ENCODE measurements at regions not wholly inside any gene's neighbourhood (a gene's known extent, or its start where the extent isn't known, plus 50 kb on each side); places are given as distances from the start of the nearest gene placed in this dataset.

- no peak overlapping the region for H3K4me3 ChIP-seq (ENCODE audit: low read depth, low read length)
- TF ChIP-seq, protein P1, sequence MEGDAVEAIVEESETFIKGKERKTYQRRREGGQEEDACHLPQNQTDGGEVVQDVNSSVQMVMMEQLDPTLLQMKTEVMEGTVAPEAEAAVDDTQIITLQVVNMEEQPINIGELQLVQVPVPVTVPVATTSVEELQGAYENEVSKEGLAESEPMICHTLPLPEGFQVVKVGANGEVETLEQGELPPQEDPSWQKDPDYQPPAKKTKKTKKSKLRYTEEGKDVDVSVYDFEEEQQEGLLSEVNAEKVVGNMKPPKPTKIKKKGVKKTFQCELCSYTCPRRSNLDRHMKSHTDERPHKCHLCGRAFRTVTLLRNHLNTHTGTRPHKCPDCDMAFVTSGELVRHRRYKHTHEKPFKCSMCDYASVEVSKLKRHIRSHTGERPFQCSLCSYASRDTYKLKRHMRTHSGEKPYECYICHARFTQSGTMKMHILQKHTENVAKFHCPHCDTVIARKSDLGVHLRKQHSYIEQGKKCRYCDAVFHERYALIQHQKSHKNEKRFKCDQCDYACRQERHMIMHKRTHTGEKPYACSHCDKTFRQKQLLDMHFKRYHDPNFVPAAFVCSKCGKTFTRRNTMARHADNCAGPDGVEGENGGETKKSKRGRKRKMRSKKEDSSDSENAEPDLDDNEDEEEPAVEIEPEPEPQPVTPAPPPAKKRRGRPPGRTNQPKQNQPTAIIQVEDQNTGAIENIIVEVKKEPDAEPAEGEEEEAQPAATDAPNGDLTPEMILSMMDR (IDR thresholded peaks at IDR 0.05; ENCODE audit: low read depth, low read length), result no peak
Measured at GRCh38 chr1:29878501-29878900, 642.2 kb downstream of the PTPRU start.

GRCh38 chr1:29876902-29877301, 640.6 kb downstream of the PTPRU start:
- TF ChIP-seq, protein P1 (IDR thresholded peaks at IDR 0.05; ENCODE audit: low read depth, low read length), result no peak
- H3K4me3 ChIP-seq (ENCODE audit: low read depth, low read length), result no peak overlapping the region

DNA sequence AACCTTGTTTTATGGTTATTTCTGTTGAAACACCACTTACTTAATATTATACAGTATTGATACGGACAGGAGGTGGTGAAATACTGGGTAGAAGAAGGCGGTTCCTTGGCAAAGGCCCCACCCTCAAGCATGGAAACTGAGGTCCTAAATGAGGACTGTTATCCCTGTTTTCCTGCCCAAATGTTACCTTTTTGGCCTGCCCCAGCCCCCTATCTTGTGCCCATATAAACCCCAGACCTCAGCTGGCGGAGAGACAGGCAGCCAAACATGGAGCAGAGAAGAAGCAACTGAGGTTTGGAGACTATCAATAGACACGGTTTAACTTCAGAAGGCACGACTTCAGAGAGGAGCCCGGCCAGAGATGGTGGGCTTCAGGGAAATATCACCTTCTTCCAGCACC, 640.1 kb downstream of the PTPRU start:
- TF ChIP-seq, protein P1 (IDR thresholded peaks at IDR 0.05; ENCODE audit: low read depth, low read length), result no peak
- no peak overlapping the region for H3K4me3 ChIP-seq (ENCODE audit: low read depth, low read length)

GRCh38 chr1:29875557-29876028, 639.3 kb downstream of the PTPRU start:
- no peak overlapping the region for H3K4me3 ChIP-seq (ENCODE audit: low read depth, low read length)
- TF ChIP-seq, protein P1 (IDR thresholded peaks at IDR 0.05; ENCODE audit: low read depth, low read length), result no peak

DNA sequence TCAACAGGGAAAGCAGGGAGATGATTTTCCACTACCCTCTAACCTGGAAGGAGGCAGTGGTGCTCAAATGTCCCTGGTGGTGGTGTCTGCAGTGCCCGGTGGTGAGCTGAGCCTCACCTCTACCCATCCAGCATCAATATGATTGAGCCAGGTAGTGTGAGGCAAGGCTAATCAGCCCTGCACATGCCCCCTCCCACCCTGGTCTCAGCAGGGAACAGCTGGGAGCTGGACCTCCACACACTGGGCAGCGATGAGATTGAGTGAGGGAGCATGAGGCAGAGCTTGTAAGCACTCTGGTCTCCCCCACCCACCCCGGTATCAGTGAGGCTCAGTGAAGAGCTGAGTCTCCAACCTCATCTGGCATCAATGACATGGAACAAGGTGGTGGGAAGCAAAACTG, 634.3 kb downstream of the PTPRU start:
- TF ChIP-seq, protein P1 (IDR thresholded peaks at IDR 0.05; ENCODE audit: low read depth, low read length), result no peak
- no peak overlapping the region for H3K4me3 ChIP-seq (ENCODE audit: low read depth, low read length)

GRCh38 chr1:29869802-29870201, 633.5 kb downstream of the PTPRU start:
- no peak overlapping the region for H3K4me3 ChIP-seq (ENCODE audit: low read depth, low read length)
- TF ChIP-seq, protein P1 (IDR thresholded peaks at IDR 0.05; ENCODE audit: low read depth, low read length), result no peak

DNA sequence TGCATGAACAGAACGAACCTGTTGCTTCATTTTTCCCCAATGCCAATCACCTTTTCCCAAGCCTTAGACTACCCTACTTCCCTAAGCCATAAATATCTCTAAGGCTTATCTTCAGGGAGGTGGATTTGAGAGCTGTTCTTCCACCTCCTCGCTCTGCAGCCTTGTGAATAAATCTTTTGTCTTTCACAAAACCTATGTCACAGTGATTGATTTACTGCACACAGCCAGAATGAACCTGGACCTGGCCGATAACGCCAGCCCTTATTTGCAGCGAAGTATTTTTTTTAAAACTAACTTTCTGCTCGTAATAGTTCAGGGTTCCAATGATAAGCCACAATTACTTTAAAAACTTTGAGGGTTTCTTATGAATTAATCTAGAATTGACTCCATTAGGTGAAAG, 632.6 kb downstream of the PTPRU start:
- H3K4me3 ChIP-seq (ENCODE audit: low read depth, low read length), result no peak overlapping the region
- TF ChIP-seq, protein P1 (IDR thresholded peaks at IDR 0.05; ENCODE audit: low read depth, low read length), result no peak

Measured in WI38 (cell line).